GM13976 (cell line): ENCODE measurements at regions not wholly inside any gene's neighbourhood (a gene's known extent, or its start where the extent isn't known, plus 50 kb on each side); places are given as distances from the start of the nearest gene placed in this dataset.

Source experiments
- DNase-seq: peaks from one replicate; pipeline ENCODE4 v3.0.0; 2012; ENCODE audit warnings: low spot score
- in situ Hi-C: fragments of 300-500 bp; cut with MboI; formaldehyde crosslinking; loops from one replicate; pipeline ENCODE4 v1.12.0; 2022; ENCODE audit warnings: low sequenced_read_pairs, mixed read lengths, inconsistent platforms; ENCODE audit not compliant: unreplicated experiment
- TF ChIP-seq, protein P1 (sequence below): IDR thresholded peaks from 2 replicates; pipeline ENCODE4 v1.5.1; 2012; ENCODE audit warnings: borderline replicate concordance, mild to moderate bottlenecking; ENCODE audit not compliant: insufficient read depth; ENCODE audit errors: extremely low read depth, missing control alignments, control extremely low read depth

DNA sequence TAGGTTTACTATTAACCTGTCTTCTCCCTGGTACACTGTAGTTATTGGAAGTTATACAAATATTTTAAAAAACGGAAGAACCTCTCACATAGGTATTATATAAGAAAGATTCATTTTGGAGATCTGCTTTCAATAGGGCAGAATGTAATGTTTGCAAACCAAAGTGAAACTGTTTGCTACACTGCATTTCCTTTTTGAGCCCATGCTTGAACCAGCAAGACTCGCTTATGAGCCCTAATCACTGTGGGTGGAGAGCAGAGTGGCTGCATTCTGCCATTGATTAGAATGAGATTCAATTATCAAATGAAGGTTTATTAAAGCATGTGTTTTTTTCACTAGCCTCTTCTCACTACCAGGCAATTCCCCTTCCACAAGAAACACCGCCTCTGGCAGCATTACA, 589.7 kb downstream of the CDH11 start:
- TF ChIP-seq, protein P1, sequence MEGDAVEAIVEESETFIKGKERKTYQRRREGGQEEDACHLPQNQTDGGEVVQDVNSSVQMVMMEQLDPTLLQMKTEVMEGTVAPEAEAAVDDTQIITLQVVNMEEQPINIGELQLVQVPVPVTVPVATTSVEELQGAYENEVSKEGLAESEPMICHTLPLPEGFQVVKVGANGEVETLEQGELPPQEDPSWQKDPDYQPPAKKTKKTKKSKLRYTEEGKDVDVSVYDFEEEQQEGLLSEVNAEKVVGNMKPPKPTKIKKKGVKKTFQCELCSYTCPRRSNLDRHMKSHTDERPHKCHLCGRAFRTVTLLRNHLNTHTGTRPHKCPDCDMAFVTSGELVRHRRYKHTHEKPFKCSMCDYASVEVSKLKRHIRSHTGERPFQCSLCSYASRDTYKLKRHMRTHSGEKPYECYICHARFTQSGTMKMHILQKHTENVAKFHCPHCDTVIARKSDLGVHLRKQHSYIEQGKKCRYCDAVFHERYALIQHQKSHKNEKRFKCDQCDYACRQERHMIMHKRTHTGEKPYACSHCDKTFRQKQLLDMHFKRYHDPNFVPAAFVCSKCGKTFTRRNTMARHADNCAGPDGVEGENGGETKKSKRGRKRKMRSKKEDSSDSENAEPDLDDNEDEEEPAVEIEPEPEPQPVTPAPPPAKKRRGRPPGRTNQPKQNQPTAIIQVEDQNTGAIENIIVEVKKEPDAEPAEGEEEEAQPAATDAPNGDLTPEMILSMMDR: no peak
- in situ Hi-C loops: no loop called here
- DNase-seq: no peak

DNA sequence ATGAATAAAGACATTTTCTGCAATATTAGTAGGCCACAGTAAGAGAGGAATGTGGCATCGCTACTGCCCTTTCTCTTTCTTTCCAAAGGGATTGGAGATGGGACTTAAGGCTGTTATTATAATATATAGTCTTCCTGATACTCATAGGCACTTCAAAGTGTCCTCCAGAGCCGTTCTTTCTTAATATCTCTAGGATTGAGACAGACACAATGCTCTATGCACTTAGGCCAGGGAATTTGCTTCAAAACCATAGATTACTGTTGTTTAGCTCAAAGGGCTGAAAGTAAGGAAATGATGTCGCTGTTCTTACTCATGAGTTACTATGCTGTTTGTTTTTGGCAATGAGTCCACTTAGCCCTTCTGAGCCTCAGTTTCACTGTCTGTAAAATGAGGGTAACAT, 590.5 kb downstream of the CDH11 start:
- in situ Hi-C loops: no loop called here

DNA sequence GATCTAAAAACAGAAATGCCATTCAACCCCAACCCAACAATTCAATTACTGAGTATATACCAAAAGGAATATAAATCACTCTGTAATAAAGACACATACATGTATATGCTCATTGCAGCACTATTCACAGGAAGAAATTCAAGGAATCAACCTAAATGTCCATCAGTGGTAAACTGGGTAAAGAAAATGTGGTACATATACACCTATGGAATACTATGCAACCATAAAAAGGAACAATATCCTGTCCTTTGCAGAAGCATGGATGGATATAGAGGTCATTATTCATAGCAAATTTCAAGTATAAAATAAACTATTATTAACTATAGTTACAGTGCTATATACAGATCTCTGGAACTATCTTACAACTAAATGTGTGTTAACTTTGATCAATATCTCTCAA, 599.3 kb downstream of the CDH11 start:
- TF ChIP-seq, protein P1: no peak
- in situ Hi-C loops: no loop called here
- DNase-seq: no peak

More for the DNA sequence above, 590.5 kb downstream of the CDH11 start:
- DNase-seq: no peak
- TF ChIP-seq, protein P1: no peak

DNA sequence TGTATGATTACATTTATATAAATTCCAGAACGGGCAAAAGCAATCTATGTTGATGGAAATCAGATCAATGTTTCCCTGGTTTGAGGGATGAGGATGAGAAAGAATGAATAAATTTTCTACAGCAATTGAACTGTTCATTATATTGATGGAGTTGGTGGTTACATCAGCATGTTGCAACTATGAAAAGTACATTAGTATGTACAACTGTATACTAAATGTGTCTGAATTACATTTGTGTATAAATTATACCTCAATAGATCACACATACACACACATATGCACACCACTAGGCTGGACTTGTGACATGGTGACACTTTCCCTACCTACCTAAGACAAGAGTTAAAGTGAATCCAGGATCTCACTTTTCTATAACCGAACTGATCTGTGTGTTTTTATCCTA, 608.0 kb downstream of the CDH11 start:
- in situ Hi-C loops: no loop called here
- TF ChIP-seq, protein P1: no peak
- DNase-seq: no peak

DNA sequence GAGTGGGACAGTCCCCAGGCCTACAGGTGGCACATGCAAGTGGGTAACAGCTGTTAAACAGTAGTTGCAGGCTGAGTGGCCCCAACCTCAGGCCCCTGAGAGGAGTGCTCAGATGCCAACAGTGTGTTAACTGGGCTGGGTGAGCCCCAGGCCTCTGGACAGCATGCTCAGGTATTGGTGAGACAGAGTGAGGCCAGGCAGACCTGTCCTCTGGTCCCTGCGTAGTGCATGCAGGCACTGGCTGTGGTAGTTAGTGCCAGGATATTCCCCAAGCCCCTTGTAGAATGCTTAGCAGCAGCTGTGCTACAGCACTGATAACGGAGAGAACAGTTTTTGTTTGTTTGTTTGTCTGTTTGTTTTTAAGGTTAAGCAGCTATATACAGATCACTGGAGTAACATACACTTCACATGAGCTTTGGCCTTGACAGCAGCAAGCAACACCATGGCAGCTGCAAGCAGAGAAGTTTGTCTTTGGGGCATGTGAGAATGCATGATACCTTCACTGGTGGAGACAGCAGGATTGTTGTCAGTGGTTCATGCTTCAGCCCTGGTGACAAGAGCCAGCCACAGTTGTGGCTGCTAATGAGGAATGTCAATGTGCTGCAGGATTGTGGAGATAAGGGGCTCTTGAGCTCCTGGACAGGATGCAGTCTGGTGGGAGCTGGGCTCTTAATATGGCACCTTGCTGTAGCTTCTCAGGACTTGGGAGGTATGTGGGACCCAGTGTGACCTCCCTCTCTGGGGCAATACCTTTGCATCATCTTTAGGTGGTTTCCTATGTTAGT, 614.4 kb downstream of the CDH11 start:
- DNase-seq: no peak
- in situ Hi-C loops: no loop called here
- TF ChIP-seq, protein P1: no peak

DNA sequence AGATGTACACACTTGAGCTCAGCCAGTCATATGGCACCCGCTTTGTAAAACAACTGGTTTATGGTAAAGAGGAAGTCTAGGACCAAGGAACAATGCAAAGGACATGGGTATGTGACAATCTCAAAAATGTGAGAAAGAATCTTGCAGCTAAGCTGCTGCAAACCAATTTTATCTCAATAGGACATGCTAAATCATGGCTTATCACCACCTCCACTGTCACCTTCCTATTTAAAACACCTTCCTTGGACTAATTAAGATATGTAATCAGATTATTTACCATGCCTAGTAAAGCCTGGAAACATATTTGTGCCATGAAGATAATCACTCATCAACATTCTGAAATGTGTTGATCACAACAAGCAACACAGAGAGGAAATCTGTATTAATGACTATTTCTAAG, 622.7 kb downstream of the CDH11 start:
- TF ChIP-seq, protein P1: no peak
- in situ Hi-C loops: no loop called here
- DNase-seq: no peak
